Dedifferentiated amniotic fluid mesenchymal stem cell (primary cell): ENCODE measurements at regions not wholly inside any gene's neighbourhood (a gene's known extent, or its start where the extent isn't known, plus 50 kb on each side); places are given as distances from the start of the nearest gene placed in this dataset.
A peak's percentile ranks its signal among the peaks of the same experiment; 100 is the strongest.
"Not testable (repeated sequence)": the region's sequence is repeated elsewhere in the genome, so short reads cannot be mapped to it uniquely, and the experiment has no call there.

Experiments used
- DNase-seq: peaks from one replicate; pipeline ENCODE4 v3.0.0-alpha.2; 2016; ENCODE audit errors: extremely low spot score

DNA sequence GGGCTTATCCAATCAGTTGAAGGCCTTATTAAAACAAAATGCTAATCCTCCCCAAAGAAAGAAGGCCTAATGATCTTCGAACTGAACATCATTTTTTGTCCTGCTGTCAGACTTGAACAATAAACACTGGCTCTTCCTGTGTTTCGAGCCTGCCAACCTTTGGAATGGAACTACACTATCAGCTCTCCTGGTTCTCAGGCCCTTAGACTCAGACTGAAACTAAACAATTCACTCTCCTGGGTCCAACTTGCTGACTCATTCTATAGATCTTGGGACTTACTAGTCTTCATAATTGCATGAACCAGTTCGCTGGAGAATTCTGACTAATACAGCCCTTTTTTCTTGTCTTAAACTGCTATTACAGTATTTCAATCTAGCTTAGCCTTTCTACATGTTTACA, 235.2 kb downstream of the LNPK start:
- DNase-seq: no peak

DNA sequence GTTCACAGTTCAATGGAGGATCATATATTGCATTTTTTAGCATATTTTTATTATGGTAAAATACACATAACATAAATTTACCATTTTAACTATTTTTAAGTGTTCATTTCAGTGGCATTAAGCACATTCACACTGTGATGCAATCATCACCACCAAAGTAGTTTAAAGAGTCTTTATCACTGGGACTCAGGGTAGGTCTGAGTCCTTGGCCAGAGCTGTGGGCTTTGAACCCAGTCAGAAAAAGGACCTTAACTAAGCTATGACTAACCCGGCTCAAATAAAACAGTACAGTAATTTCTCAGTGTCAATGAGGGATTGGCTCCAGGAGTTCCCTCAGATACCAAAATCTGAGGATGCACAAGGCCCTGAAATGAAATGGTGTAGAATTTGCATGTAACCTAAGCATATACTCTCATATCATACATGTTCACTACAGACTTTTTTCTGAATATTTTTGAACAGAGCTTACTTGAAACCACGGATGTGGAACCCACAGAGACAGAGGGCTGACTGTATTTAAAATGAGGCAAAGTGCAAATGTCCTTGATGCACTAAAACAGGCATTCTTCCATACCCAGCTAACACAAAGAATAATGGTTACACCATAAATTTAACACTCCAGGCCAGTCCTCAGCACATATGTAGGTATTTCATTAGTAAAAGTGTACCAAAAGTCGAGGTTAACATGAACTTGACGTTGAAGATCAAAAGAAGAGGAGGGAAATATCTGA, 246.2 kb downstream of the LNPK start:
- DNase-seq: no peak

DNA sequence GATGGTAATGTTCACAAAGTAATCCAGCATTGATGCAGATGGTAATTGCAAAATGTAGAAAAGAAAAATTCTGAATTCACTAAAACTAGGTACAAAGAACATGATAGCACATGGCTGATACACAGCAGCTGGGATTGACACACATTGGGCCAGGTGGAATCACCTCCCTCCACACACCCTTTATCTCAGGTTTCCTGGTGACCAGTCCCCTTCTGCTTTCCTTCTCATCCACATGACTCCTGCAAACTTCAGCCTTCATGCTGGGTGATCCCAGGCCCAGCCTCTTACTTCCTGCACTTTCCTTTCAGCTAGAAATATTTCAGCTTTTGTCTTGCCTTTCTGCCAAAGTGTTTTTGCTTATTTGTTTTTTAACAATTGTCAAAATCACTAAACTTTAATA, 246.9 kb downstream of the LNPK start:
- no peak for DNase-seq

DNA sequence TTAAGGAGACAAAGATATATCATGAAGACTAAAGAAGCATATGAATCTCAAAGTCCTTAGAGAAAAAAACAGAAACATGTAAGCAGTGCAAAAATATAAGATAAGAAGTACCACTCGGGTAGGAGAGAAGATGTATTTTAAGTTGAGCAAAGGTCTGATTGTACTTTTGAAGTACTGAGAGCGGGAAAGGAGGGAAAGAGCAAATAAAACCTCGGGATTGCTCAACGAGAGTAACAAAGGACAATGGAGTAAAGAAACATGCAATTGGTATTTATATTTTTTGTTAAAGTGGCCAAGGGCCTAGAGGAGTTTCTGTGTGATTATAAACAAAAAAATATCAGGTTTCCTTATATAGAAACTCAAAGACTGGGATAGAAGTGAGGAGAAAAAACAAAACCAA, 251.9 kb downstream of the LNPK start:
- DNase-seq: no peak

DNA sequence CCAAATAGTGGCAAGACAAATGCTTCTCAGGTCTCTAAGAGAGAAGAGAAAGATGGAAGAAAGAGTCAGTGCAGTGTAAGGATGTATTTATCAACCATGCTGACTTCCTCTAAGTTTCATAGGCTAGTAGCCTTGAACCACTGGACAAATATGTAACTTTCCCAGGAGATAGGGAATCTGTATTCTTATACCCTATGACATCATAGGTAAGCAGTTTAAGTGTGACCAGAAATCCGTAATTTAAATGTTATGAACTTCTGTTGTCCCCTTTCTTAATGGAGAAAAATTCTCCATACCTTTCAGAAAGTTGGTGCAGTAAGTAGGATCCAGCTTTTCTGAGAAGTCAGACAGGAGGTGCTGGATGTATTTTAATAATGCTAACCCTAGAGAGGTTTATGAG, 256.2 kb downstream of the LNPK start:
- DNase-seq: no peak

DNA sequence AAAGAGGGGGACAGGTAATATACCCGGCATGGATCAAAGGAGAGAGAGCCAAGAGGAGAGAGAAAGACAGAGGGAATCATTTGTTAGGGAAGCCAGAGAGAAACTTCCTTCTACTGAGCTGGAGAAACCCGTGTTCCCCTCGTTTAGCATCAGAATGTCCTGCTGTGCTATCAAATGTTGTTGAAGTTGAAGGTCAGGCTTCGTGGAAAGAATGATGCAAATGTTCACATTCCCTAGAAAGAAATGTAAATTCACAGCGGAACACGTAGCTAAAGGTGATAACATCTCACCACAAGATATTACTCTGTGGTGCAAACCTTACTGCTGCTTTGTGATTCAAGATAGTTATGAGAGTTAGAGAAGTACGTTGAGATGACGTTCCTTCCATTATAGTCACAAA, 258.1 kb downstream of the LNPK start:
- DNase-seq: no peak

DNA sequence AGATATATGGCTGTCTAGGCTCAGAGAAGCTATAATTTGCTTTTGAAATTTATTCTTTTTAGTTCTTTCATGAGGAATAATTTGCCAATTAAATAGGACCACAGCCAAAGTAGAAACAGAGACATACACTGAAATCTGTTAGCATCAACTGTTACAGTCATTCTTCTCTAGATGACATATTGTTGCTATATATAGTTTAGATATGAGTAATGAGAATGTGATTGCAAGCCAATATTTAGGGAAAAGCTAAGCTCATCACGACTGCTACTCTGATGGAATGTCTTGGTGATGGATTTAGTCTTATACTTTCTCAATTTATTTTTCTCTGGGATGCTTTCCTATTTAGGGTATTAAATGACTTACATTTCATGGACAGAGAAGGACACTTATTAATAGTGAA, 259.1 kb downstream of the LNPK start:
- peak; percentile 81 for DNase-seq

DNA sequence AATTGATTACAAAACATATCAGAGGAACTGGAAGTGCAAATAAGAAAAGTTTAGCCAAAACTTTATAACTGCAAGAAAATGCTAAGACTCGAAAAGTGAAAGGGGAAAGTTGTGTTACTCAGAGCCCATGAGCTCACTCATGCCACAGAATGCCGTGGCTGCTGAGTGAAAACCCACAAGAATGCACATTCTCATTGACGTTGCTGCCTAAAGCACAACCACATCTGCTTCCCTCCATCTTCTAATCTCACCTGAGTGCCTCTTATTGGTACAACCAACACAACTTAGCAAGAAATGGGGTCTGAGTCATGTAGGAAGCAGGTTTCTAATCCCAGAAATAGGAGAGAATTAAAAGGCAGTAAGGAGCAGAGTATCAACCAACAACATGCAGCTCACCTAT, 259.7 kb downstream of the LNPK start:
- DNase-seq: peak; percentile 42

DNA sequence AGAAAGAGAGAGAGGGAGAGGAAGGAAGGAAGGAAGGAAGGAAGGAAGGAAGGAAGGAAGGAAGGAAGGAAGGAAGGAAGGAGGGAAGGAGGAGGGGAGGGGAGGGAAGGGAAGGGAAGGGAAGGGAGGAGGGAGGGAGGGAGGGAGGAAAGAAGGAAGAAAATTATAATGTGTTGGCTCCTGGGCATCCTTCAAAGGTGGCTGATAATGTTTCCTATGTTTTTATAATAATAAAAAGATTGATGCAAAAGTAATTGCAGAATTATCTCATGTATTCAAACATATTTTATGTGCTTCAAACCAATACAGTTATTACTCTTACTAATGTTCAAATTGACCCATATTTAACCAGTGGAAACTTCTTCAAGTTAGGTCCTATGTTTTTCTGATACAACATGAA, 260.9 kb downstream of the LNPK start:
- no peak for DNase-seq

DNA sequence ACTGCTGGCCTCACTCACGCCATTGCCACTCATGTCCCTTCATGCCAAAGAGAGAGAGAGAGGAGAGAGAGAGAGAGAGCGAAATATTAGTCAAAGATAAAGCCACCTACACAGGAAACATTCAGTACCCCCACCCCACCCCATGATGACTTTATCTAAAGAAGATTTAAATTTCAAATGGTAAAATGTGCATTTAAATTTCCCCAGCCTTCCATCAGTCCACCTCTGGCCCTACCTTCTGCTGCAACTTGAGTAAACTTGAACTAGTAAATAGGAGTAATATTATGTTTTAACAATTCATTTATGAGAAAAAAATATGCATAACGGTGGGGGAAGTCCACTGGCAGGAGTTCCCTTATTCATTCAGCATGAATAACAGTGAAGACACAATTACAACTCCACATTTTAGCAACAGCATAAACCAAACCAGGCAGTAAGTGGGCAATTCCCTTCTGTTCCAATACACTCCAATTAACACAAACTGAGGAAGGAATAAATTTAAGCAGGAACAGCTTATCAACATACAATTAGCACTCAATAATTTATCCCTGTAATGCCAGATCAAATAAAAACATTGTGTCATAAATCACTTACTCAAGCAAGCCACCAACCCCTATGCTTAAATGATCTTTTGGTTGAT, 264.2 kb downstream of the LNPK start:
- no peak for DNase-seq

DNA sequence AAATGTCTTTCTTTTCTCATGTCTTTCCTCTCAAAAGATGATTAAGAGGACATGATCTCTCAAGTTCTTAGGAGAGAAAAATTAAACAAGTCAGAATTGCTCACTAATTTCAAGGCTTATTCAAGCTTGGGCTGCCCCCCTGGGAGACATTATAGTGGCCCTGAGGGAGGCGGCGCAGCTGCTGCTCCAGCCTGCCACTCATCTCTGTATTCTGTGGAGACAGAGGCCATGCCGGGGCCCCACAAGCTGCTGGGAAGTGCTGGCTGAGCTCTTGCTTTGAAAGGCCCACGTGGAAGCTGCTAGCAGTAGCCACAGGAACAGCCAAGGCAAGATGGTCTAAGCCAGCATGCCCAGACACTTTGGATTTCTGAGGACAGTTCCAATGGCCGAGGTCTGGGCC, 267.4 kb downstream of the LNPK start:
- DNase-seq: no peak

DNA sequence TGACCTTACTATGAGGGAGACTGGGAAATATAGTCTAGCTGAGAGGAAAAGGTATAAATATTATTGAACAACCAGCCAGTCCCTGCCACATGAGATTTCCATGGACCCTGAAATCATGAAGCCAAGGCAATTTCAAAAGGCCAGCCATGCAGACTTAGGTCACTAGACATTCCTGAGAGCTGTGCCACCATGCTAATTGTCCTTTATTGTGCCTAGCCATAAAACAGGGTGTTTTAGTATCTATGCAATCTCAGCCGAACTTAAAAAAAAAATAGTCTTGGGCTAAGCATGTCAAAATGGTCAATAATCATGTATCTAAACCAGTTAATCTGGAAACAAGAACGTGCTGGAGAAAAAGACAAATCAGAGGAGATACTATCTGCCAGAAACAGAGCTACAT, 269.5 kb downstream of the LNPK start:
- no peak for DNase-seq

DNA sequence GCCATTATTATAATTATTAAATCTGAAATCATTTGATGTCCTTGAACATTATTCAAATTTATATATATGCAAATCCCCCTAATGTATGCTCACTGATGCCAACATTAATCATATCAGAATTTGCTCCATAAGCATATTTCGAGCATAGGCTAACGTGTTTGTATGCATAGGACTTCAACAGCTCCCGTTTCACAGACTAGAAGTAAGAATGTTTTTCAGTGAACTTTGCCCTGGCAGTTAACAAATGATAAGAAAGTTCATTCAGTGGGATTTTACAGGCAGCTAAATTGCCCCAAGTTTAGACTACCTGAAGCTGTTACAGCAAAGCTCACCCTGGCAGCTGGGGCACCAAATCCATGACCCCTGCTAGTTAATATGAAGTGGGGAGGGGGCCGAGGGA, 272.0 kb downstream of the LNPK start:
- no peak for DNase-seq

DNA sequence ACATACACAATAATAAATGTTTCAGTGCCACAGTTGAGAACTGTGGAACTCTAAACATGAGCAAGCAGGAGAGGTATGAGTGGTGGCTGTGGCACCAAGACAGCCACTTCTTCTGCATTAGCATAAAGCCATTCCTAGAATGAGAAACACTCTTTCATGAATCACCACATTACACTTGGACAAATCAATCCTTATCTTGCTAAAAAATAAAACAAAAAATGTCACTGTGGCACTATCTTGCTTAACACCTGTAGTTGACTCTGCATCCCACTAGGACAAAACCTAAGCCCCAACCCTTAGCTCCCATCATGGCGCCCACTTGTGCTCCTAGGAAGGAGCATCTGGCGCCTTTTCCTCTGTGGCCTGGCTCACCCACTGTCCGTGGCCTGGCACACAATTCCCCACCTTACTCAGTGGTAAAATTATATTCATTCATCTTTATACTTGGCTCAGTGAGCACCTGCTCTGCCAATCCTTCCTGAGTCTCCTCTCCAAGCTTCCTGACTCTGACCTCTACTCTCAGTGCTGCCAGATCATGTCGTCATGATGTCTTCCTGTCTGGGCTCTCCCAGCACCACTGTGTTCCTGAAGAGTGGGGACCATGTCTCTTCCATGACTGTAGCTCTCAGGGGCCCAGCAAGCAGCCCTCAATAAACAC, 272.9 kb downstream of the LNPK start:
- no peak for DNase-seq

DNA sequence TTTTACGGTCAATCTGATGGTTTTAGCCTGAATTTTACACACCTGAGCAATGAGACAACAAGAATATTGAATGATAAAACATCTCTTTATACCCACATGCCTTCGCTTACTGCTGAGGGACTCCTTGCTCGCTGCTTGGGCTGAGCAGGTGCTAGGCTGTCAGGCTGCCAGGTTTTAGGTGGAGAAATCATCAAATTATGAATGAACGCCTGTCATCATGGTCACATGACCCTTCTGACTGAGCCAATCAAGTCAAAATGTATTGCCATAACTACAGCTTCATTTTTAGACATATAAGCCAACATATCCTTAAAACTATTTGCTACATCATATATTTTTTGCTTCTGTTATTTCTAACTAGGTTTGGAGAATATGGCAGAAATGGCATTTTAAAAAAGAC, 274.0 kb downstream of the LNPK start:
- no peak for DNase-seq

DNA sequence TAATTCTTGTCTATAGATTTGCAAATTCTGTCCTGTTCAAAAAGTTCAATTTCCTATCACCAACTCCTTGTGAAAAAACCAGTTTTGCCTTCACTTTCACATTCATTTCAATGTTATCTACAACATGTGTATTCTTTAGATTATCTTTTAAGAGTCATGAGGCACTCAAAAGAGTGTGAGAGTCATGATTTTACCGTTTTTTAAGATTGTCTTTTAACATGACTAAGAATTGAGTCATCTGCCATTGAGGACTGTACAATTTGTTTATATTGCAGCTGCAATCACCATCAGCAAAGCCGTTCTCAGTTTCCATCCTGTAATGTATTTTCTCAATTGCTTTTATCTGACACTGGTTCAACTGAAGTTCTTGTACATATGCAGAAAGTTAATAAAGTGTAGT, 275.8 kb downstream of the LNPK start:
- peak; percentile 65 for DNase-seq

DNA sequence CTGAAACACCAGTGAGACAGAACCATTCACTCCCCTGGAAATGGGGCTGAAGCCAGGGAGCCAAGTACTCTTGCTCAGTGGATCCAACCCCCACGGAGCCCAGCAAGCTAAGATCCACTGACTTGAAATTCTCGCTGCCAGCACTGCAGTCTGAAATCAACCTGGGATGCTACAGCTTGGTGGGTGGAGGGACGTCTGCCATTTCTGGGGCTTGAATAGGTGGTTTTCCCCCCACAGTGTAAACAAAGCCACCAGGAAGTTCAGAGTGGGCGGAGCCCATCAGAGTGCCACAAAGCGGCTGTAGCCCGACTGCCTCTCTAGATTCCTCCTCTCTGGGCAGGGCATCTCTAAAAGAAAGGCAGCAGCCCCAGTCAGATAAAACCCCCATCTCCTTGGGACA, 292.8 kb downstream of the LNPK start:
- DNase-seq: no peak

DNA sequence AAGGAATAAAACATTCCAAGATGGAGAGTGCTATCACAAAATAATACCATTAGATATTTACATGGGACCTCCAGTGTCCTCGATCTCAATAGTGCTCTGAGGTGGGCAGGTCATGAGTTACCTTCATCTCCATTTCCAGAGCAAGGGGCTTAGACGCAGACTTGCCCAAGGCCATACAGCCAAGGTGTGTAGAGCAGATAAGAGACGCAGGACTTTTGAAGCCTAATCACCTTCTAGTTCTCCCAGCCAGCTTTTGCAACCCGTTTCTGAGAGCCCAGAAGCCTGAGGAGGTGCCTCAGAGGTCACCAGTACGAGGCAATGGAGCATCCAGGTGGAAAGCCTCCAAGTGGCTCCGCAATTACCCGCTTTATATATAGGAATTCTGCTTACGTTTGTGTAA, 294.7 kb downstream of the LNPK start:
- no peak for DNase-seq

DNA sequence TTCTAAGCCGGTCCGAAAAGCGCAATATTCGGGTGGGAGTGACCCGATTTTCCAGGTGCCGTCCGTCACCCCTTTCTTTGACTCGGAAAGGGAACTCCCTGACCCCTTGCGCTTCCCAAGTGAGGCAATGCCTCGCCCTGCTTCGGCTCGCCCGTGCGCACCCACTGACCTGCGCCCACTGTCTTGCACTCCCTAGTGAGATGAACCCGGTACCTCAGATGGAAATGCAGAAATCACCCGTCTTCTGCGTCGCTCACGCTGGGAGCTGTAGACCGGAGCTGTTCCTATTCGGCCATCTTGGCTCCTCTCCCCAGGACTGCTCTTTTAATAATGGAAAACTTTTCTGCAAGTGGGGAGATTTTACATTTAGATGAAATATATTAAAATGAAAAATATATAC, 297.5 kb downstream of the LNPK start:
- DNase-seq: not testable (repeated sequence)

DNA sequence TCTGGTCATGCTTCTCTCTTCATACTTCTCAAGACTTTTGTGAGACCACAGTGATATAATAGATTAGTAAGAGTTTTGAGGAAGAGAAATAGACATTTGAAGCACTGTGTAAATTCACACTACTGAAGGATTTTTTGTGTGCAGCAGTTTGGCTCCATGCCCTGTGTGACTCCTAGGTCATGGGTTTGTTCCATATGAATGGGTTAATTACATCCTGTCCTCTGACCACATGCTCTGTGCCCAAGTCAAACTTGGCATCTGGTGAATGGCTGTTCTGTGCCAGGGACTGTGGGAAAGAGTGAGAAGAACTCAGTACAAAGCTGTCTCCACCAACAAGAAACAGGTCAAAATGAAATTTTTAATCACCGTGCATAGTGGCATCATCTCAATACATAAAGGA, 304.0 kb downstream of the LNPK start:
- no peak for DNase-seq

DNA sequence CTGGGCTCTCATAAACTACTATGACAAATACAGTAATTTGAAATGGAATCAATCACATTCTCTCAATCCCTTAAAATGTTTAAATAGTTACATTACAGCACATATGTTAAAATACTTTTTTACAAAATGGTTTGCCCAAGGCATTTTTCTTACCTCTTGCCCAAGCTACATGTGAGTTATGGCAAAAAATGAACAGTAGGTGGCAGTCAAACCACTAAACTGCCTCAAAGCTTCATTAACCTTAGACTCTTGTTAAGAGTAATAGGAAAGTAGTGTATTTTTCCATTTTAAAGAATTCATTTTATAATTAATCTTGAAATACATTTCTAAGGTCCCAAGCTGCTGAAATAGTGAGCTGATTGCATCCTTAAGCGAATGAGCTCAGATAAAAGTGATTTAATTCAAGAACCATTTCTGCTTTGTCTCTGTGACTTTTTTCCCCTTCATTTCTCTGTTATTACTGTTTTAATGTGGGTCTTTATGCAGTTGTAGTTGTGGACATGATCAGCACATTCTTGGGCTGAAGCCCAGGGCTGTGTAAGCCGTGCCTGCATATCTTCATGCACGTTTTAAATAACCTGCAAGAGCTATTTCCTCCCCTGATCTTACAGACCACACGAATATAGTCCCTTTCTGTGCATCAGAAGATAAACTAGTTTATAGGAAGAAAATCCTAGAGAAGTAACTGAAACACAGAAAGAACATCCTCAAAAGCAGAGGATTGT, 311.8 kb downstream of the LNPK start:
- DNase-seq: peak; percentile 90

DNA sequence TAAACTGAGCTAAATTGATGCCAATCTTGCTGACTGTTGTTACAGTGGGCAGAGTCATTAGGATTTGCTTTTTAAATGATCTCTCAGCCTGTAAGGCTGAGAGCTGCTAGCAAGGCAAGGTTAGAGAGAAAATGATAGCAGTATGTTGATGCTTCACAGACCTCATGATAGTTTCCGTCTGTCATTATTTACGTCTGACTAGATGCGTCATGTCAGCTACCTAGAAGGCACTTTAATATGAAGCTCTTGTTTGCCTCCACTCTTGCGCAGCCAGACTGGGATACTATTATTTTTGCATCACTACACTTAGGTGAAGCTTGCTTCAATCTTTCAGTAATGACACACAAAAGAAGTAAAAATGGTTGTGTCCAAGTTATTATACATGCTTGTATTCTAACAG, 313.8 kb downstream of the LNPK start:
- no peak for DNase-seq

DNA sequence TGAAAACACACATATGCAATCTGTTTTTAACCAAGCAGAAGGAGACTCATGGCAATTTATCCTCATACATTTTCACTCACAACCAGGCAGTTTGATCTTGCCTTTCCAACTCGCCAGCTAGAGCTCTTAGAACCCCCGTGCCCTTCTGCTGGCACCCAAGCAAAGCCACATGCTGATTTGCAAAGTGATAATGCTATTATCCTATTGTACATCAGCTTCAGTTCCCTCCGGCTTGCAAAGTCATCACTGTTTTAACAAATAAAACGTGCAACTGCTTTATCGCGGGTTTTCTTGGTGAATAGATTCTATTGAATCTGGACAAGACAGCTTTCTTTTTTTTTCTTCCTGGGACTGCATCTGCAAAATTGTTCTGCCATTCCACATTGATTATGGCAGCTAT, 314.6 kb downstream of the LNPK start:
- DNase-seq: no peak
